PC-3 (cell line): ENCODE measurements at regions not wholly inside any gene's neighbourhood (a gene's known extent, or its start where the extent isn't known, plus 50 kb on each side); places are given as distances from the start of the nearest gene placed in this dataset.

Source experiments
- ATAC-seq: fragments of 200-7000 bp; cut with Tn5 transposase; 2 replicates; pipeline ENCODE4 v1.9.1; 2020; ENCODE audit warnings: mild to moderate bottlenecking, moderate library complexity
- BruUV-seq: library from RNA; stranded (reverse); fragments of 400-500 nt; replicated peaks from 2 replicates; lab custom pipeline; 2021; lab: Mats Ljungman, UMichigan
- CTCF ChIA-PET: fragments of 300-600 bp; sonication (Branson Sonifier 250); formaldehyde crosslinking; loops from one replicate; lab custom pipeline; 2022; ENCODE audit warnings: antibody characterized with exemption; lab: Charles Lee
- POLR2A ChIA-PET: fragments of 300-600 bp; sonication (Branson Sonifier 250); formaldehyde crosslinking; loops from one replicate; lab custom pipeline; 2022; ENCODE audit warnings: antibody characterized with exemption; ENCODE audit not compliant: unreplicated experiment; lab: Charles Lee
- DNase-seq: peaks from one replicate; pipeline ENCODE4 v3.0.0-alpha.2; 2015
- H2AFZ ChIP-seq: fragments of 300-600 bp; sonication (generic); 2 replicates; pipeline ENCODE4 v1.6.0; 2016; ENCODE audit warnings: antibody characterized with exemption, low read length
- H3F3A ChIP-seq: fragments of 300-600 bp; sonication (generic); one replicate; pipeline ENCODE4 v1.6.0; 2017; ENCODE audit warnings: antibody characterized with exemption, low read length, control low read depth, mild to moderate bottlenecking; ENCODE audit not compliant: unreplicated experiment
- H3K27ac ChIP-seq: fragments of 300-600 bp; sonication (generic); 2 replicates; pipeline ENCODE4 v1.5.1; 2016; ENCODE audit warnings: mild to moderate bottlenecking, low read length
- H3K27me3 ChIP-seq: fragments of 300-600 bp; sonication (generic); 2 replicates; pipeline ENCODE4 v1.6.1; 2016; ENCODE audit warnings: low read length, mixed read lengths
- H3K36me3 ChIP-seq: fragments of 300-600 bp; sonication (generic); 2 replicates; pipeline ENCODE4 v1.6.1; 2016; ENCODE audit warnings: low read depth, mixed run types, low read length, mixed read lengths
- H3K4me1 ChIP-seq: fragments of 300-600 bp; sonication (generic); 2 replicates; pipeline ENCODE4 v1.5.1; 2016; ENCODE audit warnings: low read length; ENCODE audit not compliant: insufficient read depth
- H3K4me2 ChIP-seq: fragments of 300-600 bp; sonication (generic); 2 replicates; pipeline ENCODE4 v1.6.0; 2016; ENCODE audit warnings: low read length
- H3K4me3 ChIP-seq: fragments of 300-600 bp; sonication (generic); 2 replicates; pipeline ENCODE4 v1.5.1; 2016; ENCODE audit warnings: mild to moderate bottlenecking, low read length, mixed read lengths
- H3K79me2 ChIP-seq: fragments of 300-600 bp; sonication (generic); 2 replicates; pipeline ENCODE4 v1.6.1; 2017; ENCODE audit warnings: low read length, mixed read lengths
- H3K9ac ChIP-seq: fragments of 300-600 bp; sonication (generic); 2 replicates; pipeline ENCODE4 v1.6.0; 2016; ENCODE audit warnings: mild to moderate bottlenecking, low read length
- H3K9me2 ChIP-seq: fragments of 300-600 bp; sonication (generic); replicated peaks from 2 replicates; pipeline ENCODE4 v1.6.1; 2016; ENCODE audit warnings: mixed run types, low read length, mixed read lengths
- H3K9me3 ChIP-seq: fragments of 300-600 bp; sonication (generic); 2 replicates; pipeline ENCODE4 v1.6.1; 2016; ENCODE audit warnings: low read length, mixed read lengths
- H4K20me1 ChIP-seq: fragments of 300-600 bp; sonication (generic); 2 replicates; pipeline ENCODE4 v1.6.1; 2016; ENCODE audit warnings: low read length, mixed read lengths
- CTCF ChIP-seq: fragments of 300-600 bp; sonication (generic); conservative IDR thresholded peaks from 2 replicates; pipeline ENCODE4 v1.5.1; 2017; ENCODE audit warnings: antibody characterized with exemption, low read depth, mild to moderate bottlenecking, low read length
- EZH2 ChIP-seq: fragments of 300-600 bp; sonication (generic); IDR thresholded peaks from one replicate; pipeline ENCODE4 v1.6.1; 2017; ENCODE audit warnings: antibody characterized with exemption, mild to moderate bottlenecking, low read length; ENCODE audit not compliant: unreplicated experiment
- EZH2phosphoT487 ChIP-seq: fragments of 300-600 bp; sonication (generic); IDR thresholded peaks from 2 replicates; pipeline ENCODE4 v1.6.1; 2018; ENCODE audit warnings: mild to moderate bottlenecking, antibody characterized with exemption, low read length, borderline replicate concordance
- intact Hi-C: fragments of 100-400 bp; cut with micrococcal nuclease; formaldehyde crosslinking; loops from 2 replicates; pipeline ENCODE4 v1.9.0; 2023

GRCh38 chr10:85444868-85445267, 921.7 kb downstream of the GRID1 start:
- H4K20me1 ChIP-seq, result no peaks in the 10 kb centered on the region
- H3K9ac ChIP-seq, result no peak overlapping the region
- H3K9me2 ChIP-seq, result no peaks in the 10 kb centered on the region
- no peaks in the 10 kb centered on the region for H3K36me3 ChIP-seq
- no peaks in the 10 kb centered on the region for H3K4me1 ChIP-seq
- TF ChIP-seq CTCF, result no peak
- TF ChIP-seq EZH2, result no peak
- no peak for TF ChIP-seq EZH2phosphoT487
- no peak for DNase-seq
- no peaks in the 10 kb centered on the region for H3F3A ChIP-seq
- no peaks in the 10 kb centered on the region for H3K27me3 ChIP-seq
- no peaks in the 10 kb centered on the region for H3K9me3 ChIP-seq
- no peak overlapping the region for H3K4me2 ChIP-seq
- no peaks in the 10 kb centered on the region for H3K79me2 ChIP-seq
- ChIA-PET CTCF (no interaction called here), POLR2A (no interaction called here)
- H3K27ac ChIP-seq, result no peak overlapping the region
- H2AFZ ChIP-seq, result no peak overlapping the region
- H3K4me3 ChIP-seq, result no peak overlapping the region
- intact Hi-C loops, result no loop called here
- no TSS peak for BruUV-seq
- ATAC-seq, result no peak

GRCh38 chr10:85445702-85446101, 920.9 kb downstream of the GRID1 start:
- Histone ChIP-seq H3K79me2 (no peaks in the 10 kb centered on the region), H3F3A (no peaks in the 10 kb centered on the region), H2AFZ (no peak overlapping the region), H3K27me3 (no peaks in the 10 kb centered on the region), H3K4me1 (no peaks in the 10 kb centered on the region), H3K9me2 (no peaks in the 10 kb centered on the region), H3K27ac (no peak overlapping the region), H3K4me3 (no peak overlapping the region), H3K9ac (no peak overlapping the region), H3K4me2 (no peak overlapping the region), H4K20me1 (no peaks in the 10 kb centered on the region), H3K36me3 (no peaks in the 10 kb centered on the region), H3K9me3 (no peaks in the 10 kb centered on the region)
- POLR2A ChIA-PET, result no interaction called here
- intact Hi-C loops, result no loop called here
- DNase-seq (no peak), ATAC-seq (no peak)
- CTCF ChIA-PET, result no interaction called here
- no TSS peak for BruUV-seq
- TF ChIP-seq EZH2phosphoT487 (no peak), EZH2 (no peak)

GRCh38 chr10:85446827-85447226, 919.8 kb downstream of the GRID1 start:
- CTCF ChIA-PET, result no interaction called here
- intact Hi-C loops, result no loop called here

More at GRCh38 chr10:85446827-85447226, 919.8 kb downstream of the GRID1 start:
- no peak for ATAC-seq
- POLR2A ChIA-PET, result no interaction called here
- no peak overlapping the region for H3K4me3 ChIP-seq
- TF ChIP-seq EZH2 (no peak), CTCF (no peak), EZH2phosphoT487 (no peak)
- no peak overlapping the region for H2AFZ ChIP-seq
- no peaks in the 10 kb centered on the region for H3K36me3 ChIP-seq
- H3F3A ChIP-seq, result no peaks in the 10 kb centered on the region
- no peaks in the 10 kb centered on the region for H4K20me1 ChIP-seq
- no peak overlapping the region for H3K27ac ChIP-seq
- no peaks in the 10 kb centered on the region for H3K9me3 ChIP-seq
- no peak overlapping the region for H3K4me2 ChIP-seq
- no peaks in the 10 kb centered on the region for H3K9me2 ChIP-seq
- no peaks in the 10 kb centered on the region for H3K79me2 ChIP-seq
- no peaks in the 10 kb centered on the region for H3K27me3 ChIP-seq
- no peak for DNase-seq
- no peaks in the 10 kb centered on the region for H3K4me1 ChIP-seq
- no peak overlapping the region for H3K9ac ChIP-seq
- no TSS peak for BruUV-seq
